A549 (cell line): ENCODE measurements at regions not wholly inside any gene's neighbourhood (a gene's known extent, or its start where the extent isn't known, plus 50 kb on each side); places are given as distances from the start of the nearest gene placed in this dataset.

Source experiments
- CHD2 ChIP-seq: fragments of 150-350 bp; IDR thresholded peaks from 2 replicates; pipeline ENCODE4 v1.6.1; 2014; ENCODE audit warnings: low read length; ENCODE audit not compliant: partially characterized antibody
- CTCF ChIP-seq: fragments of >200 bp; sonication (Bioruptor Twin); formaldehyde crosslinking; IDR thresholded peaks from 3 replicates; pipeline ENCODE4 v1.5.1; 2016
- POLR2A ChIP-seq: IDR thresholded peaks from 2 replicates; pipeline ENCODE4 v1.6.1; 2012; ENCODE audit warnings: mild to moderate bottlenecking, low read length
- POLR2AphosphoS2 ChIP-seq: conservative IDR thresholded peaks from 2 replicates; pipeline ENCODE4 v1.6.1; 2012; ENCODE audit warnings: low read length, improper control_type of control experiment, inconsistent platforms
- RCOR1 ChIP-seq: fragments of 150-350 bp; IDR thresholded peaks from 2 replicates; pipeline ENCODE4 v1.6.1; 2014; ENCODE audit warnings: antibody characterized with exemption, low read length, low read depth
- TFCP2L1 ChIP-seq: fragments of 250-450 bp; sonication (Bioruptor Pico); IDR thresholded peaks from 2 replicates; pipeline ENCODE4 v1.5.0; 2021; ENCODE audit warnings: mild to moderate bottlenecking
- USF2 ChIP-seq: fragments of 450-650 bp; IDR thresholded peaks from 2 replicates; pipeline ENCODE4 v1.6.1; 2014; ENCODE audit warnings: antibody characterized with exemption
- TF ChIP-seq, protein P1 (sequence below): fragments of 200-600 bp; sonication (generic); IDR thresholded peaks from 2 replicates; pipeline ENCODE4 v1.6.1; 2016; ENCODE audit warnings: antibody characterized with exemption, mild to moderate bottlenecking, moderate library complexity

DNA sequence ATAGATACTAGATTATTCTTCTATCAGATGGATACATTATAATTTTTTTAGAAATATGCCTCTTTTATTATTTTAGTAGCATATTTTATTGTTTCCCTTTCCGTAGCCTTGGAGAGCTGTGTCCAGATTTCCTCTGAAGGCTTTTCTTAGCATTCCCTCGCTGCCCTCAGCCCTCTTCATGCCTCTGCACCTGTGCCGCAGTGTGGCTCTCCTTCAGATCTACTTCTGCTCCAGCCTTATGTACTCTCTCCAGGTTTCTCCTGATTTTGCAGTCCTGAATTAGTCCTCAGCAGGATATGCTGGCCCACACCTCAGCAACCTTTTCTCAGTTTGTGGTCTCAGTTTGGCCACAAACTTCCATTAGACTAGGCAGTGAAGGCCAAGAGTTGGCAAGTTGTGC is 1052.0 kb downstream of the TAF11L14 start:
- TF ChIP-seq, protein P1, sequence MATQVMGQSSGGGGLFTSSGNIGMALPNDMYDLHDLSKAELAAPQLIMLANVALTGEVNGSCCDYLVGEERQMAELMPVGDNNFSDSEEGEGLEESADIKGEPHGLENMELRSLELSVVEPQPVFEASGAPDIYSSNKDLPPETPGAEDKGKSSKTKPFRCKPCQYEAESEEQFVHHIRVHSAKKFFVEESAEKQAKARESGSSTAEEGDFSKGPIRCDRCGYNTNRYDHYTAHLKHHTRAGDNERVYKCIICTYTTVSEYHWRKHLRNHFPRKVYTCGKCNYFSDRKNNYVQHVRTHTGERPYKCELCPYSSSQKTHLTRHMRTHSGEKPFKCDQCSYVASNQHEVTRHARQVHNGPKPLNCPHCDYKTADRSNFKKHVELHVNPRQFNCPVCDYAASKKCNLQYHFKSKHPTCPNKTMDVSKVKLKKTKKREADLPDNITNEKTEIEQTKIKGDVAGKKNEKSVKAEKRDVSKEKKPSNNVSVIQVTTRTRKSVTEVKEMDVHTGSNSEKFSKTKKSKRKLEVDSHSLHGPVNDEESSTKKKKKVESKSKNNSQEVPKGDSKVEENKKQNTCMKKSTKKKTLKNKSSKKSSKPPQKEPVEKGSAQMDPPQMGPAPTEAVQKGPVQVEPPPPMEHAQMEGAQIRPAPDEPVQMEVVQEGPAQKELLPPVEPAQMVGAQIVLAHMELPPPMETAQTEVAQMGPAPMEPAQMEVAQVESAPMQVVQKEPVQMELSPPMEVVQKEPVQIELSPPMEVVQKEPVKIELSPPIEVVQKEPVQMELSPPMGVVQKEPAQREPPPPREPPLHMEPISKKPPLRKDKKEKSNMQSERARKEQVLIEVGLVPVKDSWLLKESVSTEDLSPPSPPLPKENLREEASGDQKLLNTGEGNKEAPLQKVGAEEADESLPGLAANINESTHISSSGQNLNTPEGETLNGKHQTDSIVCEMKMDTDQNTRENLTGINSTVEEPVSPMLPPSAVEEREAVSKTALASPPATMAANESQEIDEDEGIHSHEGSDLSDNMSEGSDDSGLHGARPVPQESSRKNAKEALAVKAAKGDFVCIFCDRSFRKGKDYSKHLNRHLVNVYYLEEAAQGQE, result no peak
- TF ChIP-seq POLR2AphosphoS2 (no peak), RCOR1 (no peak), CTCF (no peak), TFCP2L1 (CRISPR knock-in tag) (no peak), POLR2A (no peak), CHD2 (no peak), USF2 (no peak)
